Testis (tissue), 2 donors: ENCODE measurements at regions not wholly inside any gene's neighbourhood (a gene's known extent, or its start where the extent isn't known, plus 50 kb on each side); places are given as distances from the start of the nearest gene placed in this dataset.

Experiments used
- CTCF ChIP-seq, 3 experiments: fragments of 450-650 bp in 2 of 3; fragments of 200-600 bp in 1 of 3; sonication (generic) in 1 of 3; IDR thresholded peaks; one replicate each; pipeline ENCODE4 v1.5.1; 2016 to 2019; ENCODE audit warnings: antibody characterized with exemption in 3 of 3, mild to moderate bottlenecking in 2 of 3, moderate library complexity in 1 of 3
- POLR2A ChIP-seq: fragments of 450-650 bp; IDR thresholded peaks from one replicate; pipeline ENCODE4 v1.6.1; 2017; ENCODE audit warnings: antibody characterized with exemption, mild to moderate bottlenecking, moderate library complexity

- TF ChIP-seq CTCF (IDR thresholded peaks at IDR 0.05): no peak
- TF ChIP-seq POLR2A: no peak
These were observed 67.3 kb upstream of the EOMES start for GRCh38 chr3:27789420-27789819.
